HepG2 (cell line): ENCODE measurements at regions not wholly inside any gene's neighbourhood (a gene's known extent, or its start where the extent isn't known, plus 50 kb on each side); places are given as distances from the start of the nearest gene placed in this dataset.

Experiments used
- ARHGAP35 ChIP-seq: sonication (generic); formaldehyde crosslinking; IDR thresholded peaks from 2 replicates; pipeline ENCODE4 v1.9.0; 2022; ENCODE audit warnings: mild to moderate bottlenecking, inconsistent platforms, moderate library complexity, missing genetic modification reagents, borderline replicate concordance
- CEBPB ChIP-seq: IDR thresholded peaks from 2 replicates; pipeline ENCODE4 v1.6.1; 2011; ENCODE audit warnings: low read depth, low read length, improper control_type of control experiment, borderline replicate concordance
- HNRNPL ChIP-seq: fragments of 200-400 bp; formaldehyde crosslinking; IDR thresholded peaks from 2 replicates; pipeline ENCODE4 v1.6.1; 2017; ENCODE audit warnings: mild to moderate bottlenecking, low read depth, low read length
- MAZ ChIP-seq, 2 experiments: sonication (generic) in 1 of 2; formaldehyde crosslinking in 1 of 2; IDR thresholded peaks; 2 replicates each; pipeline versions ENCODE4 v1.5.0 to v1.6.1; 2012 to 2020; ENCODE audit warnings: low read depth in 2 of 2, mild to moderate bottlenecking in 2 of 2, borderline replicate concordance in 1 of 2, improper control_type of control experiment in 1 of 2, low read length in 1 of 2, missing genetic modification reagents in 1 of 2, moderate library complexity in 1 of 2
- NAIF1 ChIP-seq: sonication (generic); formaldehyde crosslinking; IDR thresholded peaks from 2 replicates; pipeline ENCODE4 v1.5.0; 2020; ENCODE audit warnings: mild to moderate bottlenecking, missing genetic modification reagents, borderline replicate concordance
- RBM39 ChIP-seq: fragments of 200-400 bp; formaldehyde crosslinking; IDR thresholded peaks from one replicate; pipeline ENCODE4 v1.6.1; 2018; ENCODE audit warnings: antibody characterized with exemption, mild to moderate bottlenecking, low read depth, low read length; ENCODE audit not compliant: poor library complexity, severe bottlenecking
- REL ChIP-seq: sonication (generic); formaldehyde crosslinking; conservative IDR thresholded peaks from 2 replicates; pipeline ENCODE4 v1.8.0; 2022; ENCODE audit warnings: mild to moderate bottlenecking, missing genetic modification reagents, moderate library complexity
- RELA ChIP-seq: sonication (generic); formaldehyde crosslinking; IDR thresholded peaks from 2 replicates; pipeline ENCODE4 v1.4.0; 2020; ENCODE audit warnings: missing genetic modification reagents
- RFX5 ChIP-seq: IDR thresholded peaks from 2 replicates; pipeline ENCODE4 v1.6.1; 2011; ENCODE audit warnings: low read depth, low read length, improper control_type of control experiment
- RFXANK ChIP-seq: IDR thresholded peaks from 2 replicates; pipeline ENCODE4 v1.6.1; 2016
- SIN3B ChIP-seq: fragments of 150-350 bp; IDR thresholded peaks from 2 replicates; pipeline ENCODE4 v1.6.1; 2014; ENCODE audit warnings: low read length
- SMAD3 ChIP-seq: sonication (generic); formaldehyde crosslinking; IDR thresholded peaks from 2 replicates; pipeline ENCODE4 v1.4.0; 2020; ENCODE audit warnings: missing genetic modification reagents
- SOX13 ChIP-seq, 3 experiments: fragments of 450-650 bp in 1 of 3; sonication (generic) in 1 of 3; formaldehyde crosslinking in 1 of 3; IDR thresholded peaks in 2 of 3; conservative IDR thresholded peaks in 1 of 3; 2 replicates each; pipeline versions ENCODE4 v1.5.0 to v1.6.1; 2016 to 2020; ENCODE audit warnings: antibody characterized with exemption in 1 of 3, mild to moderate bottlenecking in 1 of 3, missing compliant biosample characterization in 1 of 3, missing genetic modification reagents in 1 of 3, moderate library complexity in 1 of 3
- TCF7L2 ChIP-seq: IDR thresholded peaks from 2 replicates; pipeline ENCODE4 v1.6.1; 2011; ENCODE audit warnings: mild to moderate bottlenecking, low read depth, low read length, moderate library complexity
- THYN1 ChIP-seq: sonication (generic); formaldehyde crosslinking; IDR thresholded peaks from 2 replicates; pipeline ENCODE4 v1.8.1; 2023; ENCODE audit warnings: low read depth, mild to moderate bottlenecking, moderate library complexity, missing genetic modification reagents, borderline replicate concordance
- ZFP41 ChIP-seq: sonication (generic); formaldehyde crosslinking; IDR thresholded peaks from 2 replicates; pipeline ENCODE4 v1.4.0; 2020; ENCODE audit warnings: mild to moderate bottlenecking, missing genetic modification reagents, borderline replicate concordance
- ZNF205 ChIP-seq: IDR thresholded peaks from 2 replicates; pipeline ENCODE4 v1.6.1; 2018; ENCODE audit warnings: missing biosample characterization, missing genetic modification reagents
- ZNF333 ChIP-seq: sonication (generic); formaldehyde crosslinking; IDR thresholded peaks from 2 replicates; pipeline ENCODE4 v1.4.0; 2020; ENCODE audit warnings: mild to moderate bottlenecking, missing genetic modification reagents, borderline replicate concordance
- ZNF644 ChIP-seq: IDR thresholded peaks from 2 replicates; pipeline ENCODE4 v1.6.1; 2016; ENCODE audit warnings: low read depth
- TF ChIP-seq, protein P1 (sequence below): sonication (generic); formaldehyde crosslinking; IDR thresholded peaks from 2 replicates; pipeline ENCODE4 v1.4.0; 2020; ENCODE audit warnings: missing genetic modification reagents
- TF ChIP-seq, protein P2 (sequence below): sonication (generic); formaldehyde crosslinking; IDR thresholded peaks from 2 replicates; pipeline ENCODE4 v1.5.0; 2020; ENCODE audit warnings: mild to moderate bottlenecking, missing genetic modification reagents, borderline replicate concordance
- TF ChIP-seq, protein P3 (sequence below): sonication (generic); formaldehyde crosslinking; IDR thresholded peaks from 2 replicates; pipeline ENCODE4 v1.4.0; 2020; ENCODE audit warnings: mild to moderate bottlenecking, missing genetic modification reagents
- TF ChIP-seq, protein P4 (sequence below): IDR thresholded peaks from 2 replicates; pipeline ENCODE4 v1.6.1; 2016; ENCODE audit warnings: missing compliant biosample characterization, missing genetic modification reagents, borderline replicate concordance

DNA sequence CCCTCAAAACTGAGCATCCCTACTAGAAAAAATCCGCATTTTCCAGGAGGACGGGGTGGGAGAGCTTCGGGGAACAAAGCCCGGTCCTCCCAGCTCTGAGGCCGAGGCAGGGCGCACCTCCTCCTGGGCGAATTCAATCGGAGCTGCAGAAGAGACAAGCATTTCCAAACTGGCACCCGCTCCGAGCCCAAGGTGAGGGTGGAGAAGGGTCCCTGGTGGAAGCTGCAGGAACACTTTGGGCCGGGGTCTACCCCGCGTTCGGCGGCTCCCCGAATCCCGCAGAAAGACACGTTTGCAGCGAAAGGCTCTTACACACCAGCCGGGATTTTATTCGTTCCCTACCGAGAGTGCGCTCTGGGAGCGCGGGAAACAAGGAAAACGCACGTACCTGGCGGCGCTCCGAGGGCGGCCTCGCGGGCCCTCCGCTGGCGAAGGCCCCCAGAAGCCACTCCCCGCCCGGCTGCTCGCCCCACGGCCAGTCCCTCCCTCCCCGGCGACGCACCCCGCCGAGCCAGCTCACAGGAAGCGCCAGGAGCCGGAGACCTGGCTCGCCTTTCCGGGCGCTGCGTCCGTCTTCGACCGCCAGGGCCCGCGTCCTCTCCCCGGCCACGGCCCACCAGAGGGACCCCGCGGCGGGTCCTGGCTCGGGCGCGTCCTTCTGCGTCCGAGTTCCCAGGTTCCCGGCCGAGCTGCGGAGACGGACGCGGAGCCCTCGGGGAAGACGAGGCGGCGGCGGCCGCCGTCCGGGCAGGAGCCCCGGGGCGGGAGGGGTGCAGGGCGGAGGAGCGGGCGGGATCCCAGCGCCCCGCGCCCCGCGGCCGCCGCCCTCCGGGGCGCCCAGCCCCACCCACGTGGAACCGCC lies 49.8 kb upstream of the BAHCC1 start (continued):
- TF ChIP-seq, protein P1, sequence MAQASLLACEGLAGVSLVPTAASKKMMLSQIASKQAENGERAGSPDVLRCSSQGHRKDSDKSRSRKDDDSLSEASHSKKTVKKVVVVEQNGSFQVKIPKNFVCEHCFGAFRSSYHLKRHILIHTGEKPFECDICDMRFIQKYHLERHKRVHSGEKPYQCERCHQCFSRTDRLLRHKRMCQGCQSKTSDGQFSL (CRISPR knock-in tag): no peak
- TF ChIP-seq, protein P2, sequence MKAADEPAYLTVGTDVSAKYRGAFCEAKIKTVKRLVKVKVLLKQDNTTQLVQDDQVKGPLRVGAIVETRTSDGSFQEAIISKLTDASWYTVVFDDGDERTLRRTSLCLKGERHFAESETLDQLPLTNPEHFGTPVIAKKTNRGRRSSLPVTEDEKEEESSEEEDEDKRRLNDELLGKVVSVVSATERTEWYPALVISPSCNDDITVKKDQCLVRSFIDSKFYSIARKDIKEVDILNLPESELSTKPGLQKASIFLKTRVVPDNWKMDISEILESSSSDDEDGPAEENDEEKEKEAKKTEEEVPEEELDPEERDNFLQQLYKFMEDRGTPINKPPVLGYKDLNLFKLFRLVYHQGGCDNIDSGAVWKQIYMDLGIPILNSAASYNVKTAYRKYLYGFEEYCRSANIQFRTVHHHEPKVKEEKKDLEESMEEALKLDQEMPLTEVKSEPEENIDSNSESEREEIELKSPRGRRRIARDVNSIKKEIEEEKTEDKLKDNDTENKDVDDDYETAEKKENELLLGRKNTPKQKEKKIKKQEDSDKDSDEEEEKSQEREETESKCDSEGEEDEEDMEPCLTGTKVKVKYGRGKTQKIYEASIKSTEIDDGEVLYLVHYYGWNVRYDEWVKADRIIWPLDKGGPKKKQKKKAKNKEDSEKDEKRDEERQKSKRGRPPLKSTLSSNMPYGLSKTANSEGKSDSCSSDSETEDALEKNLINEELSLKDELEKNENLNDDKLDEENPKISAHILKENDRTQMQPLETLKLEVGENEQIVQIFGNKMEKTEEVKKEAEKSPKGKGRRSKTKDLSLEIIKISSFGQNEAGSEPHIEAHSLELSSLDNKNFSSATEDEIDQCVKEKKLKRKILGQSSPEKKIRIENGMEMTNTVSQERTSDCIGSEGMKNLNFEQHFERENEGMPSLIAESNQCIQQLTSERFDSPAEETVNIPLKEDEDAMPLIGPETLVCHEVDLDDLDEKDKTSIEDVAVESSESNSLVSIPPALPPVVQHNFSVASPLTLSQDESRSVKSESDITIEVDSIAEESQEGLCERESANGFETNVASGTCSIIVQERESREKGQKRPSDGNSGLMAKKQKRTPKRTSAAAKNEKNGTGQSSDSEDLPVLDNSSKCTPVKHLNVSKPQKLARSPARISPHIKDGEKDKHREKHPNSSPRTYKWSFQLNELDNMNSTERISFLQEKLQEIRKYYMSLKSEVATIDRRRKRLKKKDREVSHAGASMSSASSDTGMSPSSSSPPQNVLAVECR (CRISPR knock-in tag): peak; percentile 54
- peak; percentile 72; the same call in 1 of the 2 replicates for TF ChIP-seq ARHGAP35
- TF ChIP-seq RBM39: no peak
- TF ChIP-seq ZNF205: peak; percentile 78; the same call in 1 of the 2 replicates
- no peak for TF ChIP-seq SIN3B
- TF ChIP-seq RFXANK (CRISPR knock-in tag): no peak
- TF ChIP-seq ZNF333 (CRISPR knock-in tag): peak; percentile 65; the same call in 1 of the 2 replicates
- TF ChIP-seq RFX5: no peak
- TF ChIP-seq REL (CRISPR knock-in tag): peak; percentile 91
- TF ChIP-seq, protein P3, sequence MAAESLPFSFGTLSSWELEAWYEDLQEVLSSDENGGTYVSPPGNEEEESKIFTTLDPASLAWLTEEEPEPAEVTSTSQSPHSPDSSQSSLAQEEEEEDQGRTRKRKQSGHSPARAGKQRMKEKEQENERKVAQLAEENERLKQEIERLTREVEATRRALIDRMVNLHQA (CRISPR knock-in tag): peak; percentile 42; the same call in 1 of the 2 replicates
- no peak for TF ChIP-seq ZNF644 (CRISPR knock-in tag)
- no peak for TF ChIP-seq SOX13 (IDR thresholded peaks at IDR 0.05)
- no peak; a peak in 1 of 4 replicates for TF ChIP-seq SOX13 (CRISPR knock-in tag; conservative IDR thresholded peaks at IDR 0.05 in 1 of 2, IDR thresholded peaks at IDR 0.05 in 1 of 2)
- 0 out of 2 replicates have a peak, but pooled peaks have one; percentile 58 for TF ChIP-seq RELA (CRISPR knock-in tag)
- no peak for TF ChIP-seq ZFP41 (CRISPR knock-in tag)
- TF ChIP-seq HNRNPL: no peak
- peak; percentile 45; the same call in 1 of the 2 replicates for TF ChIP-seq MAZ (IDR thresholded peaks at IDR 0.05; ENCODE audit: borderline replicate concordance, low read depth, low read length)
- TF ChIP-seq MAZ (CRISPR knock-in tag; IDR thresholded peaks at IDR 0.05; ENCODE audit: low read depth): no peak
- TF ChIP-seq NAIF1 (CRISPR knock-in tag): no peak
- TF ChIP-seq SMAD3 (CRISPR knock-in tag): no peak
- TF ChIP-seq CEBPB: no peak
- TF ChIP-seq TCF7L2: no peak
- TF ChIP-seq, protein P4, sequence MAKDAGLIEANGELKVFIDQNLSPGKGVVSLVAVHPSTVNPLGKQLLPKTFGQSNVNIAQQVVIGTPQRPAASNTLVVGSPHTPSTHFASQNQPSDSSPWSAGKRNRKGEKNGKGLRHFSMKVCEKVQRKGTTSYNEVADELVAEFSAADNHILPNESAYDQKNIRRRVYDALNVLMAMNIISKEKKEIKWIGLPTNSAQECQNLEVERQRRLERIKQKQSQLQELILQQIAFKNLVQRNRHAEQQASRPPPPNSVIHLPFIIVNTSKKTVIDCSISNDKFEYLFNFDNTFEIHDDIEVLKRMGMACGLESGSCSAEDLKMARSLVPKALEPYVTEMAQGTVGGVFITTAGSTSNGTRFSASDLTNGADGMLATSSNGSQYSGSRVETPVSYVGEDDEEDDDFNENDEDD (CRISPR knock-in tag): peak; percentile 87; the same call in 1 of the 2 replicates
- TF ChIP-seq THYN1 (CRISPR knock-in tag): 0 out of 2 replicates have a peak, but pooled peaks have one; percentile 81
